GM19455 (cell line): ENCODE measurements at regions not wholly inside any gene's neighbourhood (a gene's known extent, or its start where the extent isn't known, plus 50 kb on each side); places are given as distances from the start of the nearest gene placed in this dataset.
A peak's percentile ranks its signal among the peaks of the same experiment; 100 is the strongest.

Experiments
- ATAC-seq: cut with Tn5 transposase; IDR thresholded peaks from one replicate; pipeline ENCODE4 v1.9.1; 2021; ENCODE audit not compliant: unreplicated experiment

DNA sequence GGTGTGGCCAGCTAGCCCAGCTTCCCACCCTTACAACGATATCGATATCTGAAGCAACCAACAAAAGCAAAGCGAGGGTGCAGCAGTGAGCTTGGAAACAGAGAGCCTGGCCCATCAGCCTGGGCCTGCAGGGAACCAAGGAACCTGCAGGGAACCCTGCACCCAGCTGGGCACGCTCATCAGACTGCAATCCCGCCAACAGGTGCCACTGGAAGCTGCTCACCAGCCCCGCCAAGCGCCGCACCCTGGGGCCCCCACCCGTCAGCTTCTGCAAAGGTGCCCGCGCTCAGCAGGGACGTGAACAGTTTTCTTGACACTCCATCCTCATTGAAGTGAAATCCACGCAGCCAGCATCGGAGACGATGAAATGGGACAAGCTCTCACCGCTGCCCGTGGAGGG is 250.7 kb downstream of the RBFOX3 start:
- no peak for ATAC-seq

DNA sequence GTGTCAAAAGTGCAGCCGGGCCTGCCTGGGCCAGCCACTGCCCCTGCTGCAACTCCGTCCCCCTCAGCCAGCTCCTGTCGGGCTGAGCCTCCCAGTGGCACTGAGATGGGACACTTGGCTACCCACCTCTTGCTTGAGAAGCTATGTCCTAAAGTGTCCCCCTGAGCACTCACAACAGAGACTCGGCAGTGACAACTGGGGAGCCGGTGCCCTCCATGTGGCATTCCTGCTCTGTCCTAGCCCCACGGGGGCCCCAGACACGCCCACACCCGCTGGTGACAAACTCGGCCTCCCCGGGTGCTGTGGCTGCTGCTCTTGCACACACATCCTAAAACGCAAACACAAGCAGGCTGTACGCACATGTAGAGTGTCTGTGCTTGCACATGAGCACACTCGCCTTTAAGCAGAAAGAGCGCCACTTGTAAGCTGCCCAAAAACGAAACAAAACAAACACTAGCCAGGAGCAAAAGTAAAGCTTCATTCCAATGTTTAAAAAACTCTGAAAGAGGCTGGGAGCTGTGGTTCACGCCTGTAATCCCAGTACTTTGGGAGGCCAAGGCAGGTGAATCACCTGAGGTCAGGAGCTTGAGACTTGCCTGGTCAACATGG is 253.9 kb downstream of the RBFOX3 start:
- ATAC-seq, result no peak

DNA sequence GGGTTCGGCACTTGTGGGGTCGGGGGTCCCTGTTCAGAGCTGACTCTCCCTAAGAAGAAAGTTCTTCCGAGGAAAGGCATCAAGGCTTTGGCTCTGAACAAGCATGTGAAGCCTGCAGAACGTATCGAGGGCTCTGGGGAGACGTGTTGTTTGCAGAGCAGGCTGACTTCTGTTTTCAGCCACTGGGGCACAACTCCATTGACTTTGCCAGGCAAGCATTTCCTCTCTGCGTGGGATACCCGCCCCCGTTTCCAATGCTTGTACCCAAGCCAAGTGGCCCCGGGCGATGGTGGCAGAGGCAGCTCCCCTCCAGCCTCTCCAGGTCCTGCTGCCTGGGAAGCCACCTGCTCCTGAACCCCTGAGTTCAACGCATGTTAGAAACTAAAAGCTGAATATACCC is 255.7 kb downstream of the RBFOX3 start:
- no peak for ATAC-seq

DNA sequence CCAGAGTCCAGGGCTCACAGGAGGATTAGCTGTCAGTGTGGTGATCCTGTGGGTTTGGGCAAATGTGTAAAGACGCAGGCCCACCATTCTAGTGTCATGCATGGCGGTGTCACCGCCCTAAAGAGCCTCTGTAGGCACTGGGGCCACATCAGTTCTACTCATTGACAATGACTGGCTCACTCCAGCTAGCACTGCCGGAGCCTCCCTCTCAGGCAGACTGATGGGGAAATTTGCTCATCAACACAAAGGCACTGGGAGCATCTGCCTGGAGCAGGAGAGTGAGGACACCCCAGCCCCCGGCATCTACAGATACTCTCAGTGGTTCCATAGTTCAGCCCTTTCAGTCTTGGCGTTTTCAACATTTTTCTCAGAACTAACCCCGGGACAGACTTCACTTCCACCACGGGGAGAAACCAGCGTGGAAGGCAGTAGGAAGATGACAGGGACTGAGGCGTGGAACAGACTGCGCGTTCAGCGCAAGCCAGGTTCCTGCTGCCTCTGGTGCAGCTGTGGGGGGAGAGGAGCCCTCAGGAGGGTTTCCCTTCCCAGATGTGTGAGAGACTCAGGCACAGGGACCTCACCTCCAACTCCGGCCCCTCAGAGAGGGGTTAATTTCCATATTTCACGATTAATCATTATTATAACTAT is 256.6 kb downstream of the RBFOX3 start:
- no peak for ATAC-seq

DNA sequence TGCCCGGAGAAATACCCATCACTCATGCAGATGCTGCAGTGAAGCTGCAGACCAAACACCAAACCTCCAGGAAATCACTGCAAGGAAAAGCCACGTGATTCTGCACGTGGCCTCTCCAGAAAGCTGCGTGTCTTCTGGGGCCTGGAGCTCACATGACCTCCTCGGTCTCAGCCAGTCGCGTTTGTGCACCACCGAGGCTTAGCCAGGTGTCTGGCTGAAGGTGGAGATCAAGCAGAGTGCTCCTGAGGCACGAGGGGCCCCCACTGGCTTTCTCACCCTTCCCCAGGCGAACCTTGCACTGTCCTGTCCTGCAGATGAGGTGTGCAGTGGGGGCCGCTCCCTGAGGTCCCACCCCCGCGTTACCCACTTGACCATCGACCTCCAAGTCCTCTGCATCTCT is 257.3 kb downstream of the RBFOX3 start:
- ATAC-seq, result no peak

DNA sequence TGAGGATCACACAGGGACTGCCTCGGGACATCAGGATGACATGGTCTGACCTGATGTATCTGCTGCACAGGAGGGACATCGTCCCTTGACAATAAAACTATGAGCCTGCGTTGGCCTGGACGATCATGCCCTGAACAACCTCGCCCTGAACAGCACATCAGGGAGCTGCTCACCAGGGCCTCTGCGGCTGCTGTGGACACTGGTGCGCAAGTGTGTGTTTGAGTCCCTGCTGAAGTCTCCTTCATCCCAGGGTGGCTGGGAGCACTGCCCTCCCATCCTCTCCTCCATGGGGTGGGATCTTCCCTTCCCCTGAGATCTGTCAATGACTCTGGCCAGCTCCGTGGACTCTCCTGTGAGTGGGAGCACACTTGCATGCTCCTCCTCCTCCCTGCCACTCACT is 257.8 kb downstream of the RBFOX3 start:
- no peak for ATAC-seq

DNA sequence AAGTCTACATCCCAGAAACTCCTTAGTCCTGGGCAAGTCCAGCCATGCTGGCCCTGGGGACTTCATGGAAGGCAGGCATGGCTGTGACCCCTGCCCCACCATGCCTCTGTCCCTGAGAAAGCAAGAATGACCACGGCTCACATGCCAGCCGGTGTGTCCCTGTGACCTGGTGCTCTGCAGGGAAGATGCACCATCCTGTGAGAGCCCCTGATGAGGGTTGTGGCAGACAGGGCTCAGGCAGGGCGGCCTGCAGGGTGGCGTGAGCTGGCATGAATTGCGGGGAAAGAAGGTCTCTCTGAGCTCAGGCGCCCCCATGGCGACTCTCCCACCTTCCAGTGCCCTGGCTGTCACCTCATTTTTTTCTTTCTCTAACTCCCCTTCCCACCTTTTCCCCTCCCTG is 260.3 kb downstream of the RBFOX3 start:
- ATAC-seq, result no peak

DNA sequence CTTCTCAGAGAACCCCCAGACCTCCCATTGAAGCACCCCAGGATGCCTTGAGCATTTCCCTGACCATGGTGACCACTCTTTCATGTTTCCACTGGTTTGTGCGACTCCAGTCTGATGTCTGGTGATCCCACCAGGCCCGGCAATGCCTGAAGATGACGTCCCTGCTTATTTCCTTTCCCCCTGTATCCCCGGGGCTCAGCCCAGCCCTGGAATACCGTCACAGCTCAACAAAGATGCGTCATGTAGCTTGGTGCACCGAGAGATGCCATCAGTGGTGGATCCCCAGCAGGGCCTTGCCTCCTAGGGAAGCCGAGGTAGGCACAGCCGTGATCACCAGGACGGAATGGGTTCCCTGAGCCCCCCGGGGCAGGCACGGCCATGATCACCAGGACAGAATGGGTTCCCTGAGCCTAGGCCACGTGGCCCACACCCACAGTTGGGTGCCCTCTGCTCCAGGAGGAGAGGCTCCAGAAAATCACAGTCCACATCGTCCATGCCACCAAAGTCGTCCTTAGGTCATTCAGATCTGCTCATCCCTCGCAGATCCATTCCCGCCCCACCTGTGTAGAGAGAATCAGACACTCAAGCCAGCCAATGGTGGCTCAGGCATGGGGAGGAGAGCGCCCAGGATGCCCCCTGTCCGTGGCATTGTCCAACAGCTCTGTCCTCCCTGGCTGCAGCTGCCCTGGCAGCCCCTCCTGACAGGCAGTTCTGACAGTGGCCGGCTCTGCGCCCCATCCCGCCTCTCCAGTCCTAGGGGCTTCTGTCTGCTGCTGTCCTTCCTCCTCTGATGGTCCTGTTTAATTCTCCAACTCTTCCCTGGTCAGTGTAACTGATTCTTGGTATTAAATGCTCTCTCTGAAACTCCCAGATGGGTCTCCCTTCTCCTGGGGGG is 261.1 kb downstream of the RBFOX3 start:
- no peak for ATAC-seq

DNA sequence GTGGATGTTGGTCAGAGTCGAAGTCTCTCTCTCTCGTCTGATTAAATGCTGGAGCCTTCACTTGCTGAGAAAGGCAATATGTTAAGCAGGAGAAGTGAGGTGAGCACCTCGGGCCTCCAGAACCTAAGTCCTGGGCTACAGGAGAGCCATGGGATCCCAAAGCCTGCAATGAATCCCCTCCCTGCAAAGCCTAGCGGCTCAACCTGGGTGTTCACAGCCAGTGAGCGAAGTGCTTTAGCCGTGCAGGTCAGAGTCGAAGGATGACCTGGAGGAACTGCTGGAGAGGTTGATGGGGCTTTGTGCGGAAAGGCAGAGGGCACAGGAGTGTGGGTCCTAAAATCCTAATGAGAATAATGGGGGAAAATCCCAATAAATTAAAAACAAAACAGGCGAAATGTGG is 267.8 kb downstream of the ENGASE start:
- no peak for ATAC-seq

DNA sequence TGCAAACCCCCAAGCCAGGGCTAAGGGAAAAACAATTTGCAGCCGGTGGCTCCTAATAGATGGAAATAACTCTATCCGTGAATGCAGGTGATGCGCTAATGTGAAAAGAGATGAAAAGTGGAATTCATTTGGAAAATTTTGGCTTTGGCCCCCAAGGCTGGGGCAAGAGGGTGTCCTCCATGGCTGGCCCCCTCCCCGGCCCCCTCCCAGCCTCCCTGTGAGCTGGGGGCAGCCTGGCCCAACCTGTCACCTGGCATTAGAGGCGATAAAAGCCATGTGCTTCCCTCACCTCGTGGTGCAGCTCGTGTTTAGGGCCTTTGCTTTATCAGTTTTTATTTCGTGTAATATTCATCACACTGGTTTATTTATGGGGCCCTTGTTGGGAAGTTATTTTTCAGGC is 267.2 kb downstream of the ENGASE start:
- ATAC-seq, result no peak

DNA sequence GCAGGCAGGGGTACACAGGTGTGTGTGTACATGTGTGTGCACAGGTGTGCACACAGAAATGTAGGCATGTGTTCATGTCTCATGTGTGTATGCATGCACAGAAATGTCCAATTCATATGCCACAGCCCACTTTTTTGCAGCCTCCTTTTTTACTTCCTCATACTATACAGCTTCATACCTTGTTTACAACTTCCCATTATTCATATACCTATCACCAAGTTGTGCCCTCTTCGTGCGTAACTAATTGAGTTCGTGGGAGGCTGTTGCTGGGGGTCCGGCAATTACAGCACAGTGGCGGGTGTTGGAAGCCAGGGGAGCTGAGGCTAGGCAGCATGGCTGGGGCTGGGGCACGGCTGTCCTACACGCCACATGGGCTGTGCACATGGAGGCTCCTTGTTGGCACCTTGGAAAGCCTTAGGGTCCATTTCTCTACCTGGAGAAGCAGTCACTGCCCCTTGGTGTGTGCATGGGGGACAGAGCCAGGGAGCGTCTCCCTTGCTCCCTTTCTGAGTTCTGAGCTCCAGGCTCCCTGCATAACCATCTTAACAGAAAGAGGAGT is 266.7 kb downstream of the ENGASE start:
- no peak for ATAC-seq

DNA sequence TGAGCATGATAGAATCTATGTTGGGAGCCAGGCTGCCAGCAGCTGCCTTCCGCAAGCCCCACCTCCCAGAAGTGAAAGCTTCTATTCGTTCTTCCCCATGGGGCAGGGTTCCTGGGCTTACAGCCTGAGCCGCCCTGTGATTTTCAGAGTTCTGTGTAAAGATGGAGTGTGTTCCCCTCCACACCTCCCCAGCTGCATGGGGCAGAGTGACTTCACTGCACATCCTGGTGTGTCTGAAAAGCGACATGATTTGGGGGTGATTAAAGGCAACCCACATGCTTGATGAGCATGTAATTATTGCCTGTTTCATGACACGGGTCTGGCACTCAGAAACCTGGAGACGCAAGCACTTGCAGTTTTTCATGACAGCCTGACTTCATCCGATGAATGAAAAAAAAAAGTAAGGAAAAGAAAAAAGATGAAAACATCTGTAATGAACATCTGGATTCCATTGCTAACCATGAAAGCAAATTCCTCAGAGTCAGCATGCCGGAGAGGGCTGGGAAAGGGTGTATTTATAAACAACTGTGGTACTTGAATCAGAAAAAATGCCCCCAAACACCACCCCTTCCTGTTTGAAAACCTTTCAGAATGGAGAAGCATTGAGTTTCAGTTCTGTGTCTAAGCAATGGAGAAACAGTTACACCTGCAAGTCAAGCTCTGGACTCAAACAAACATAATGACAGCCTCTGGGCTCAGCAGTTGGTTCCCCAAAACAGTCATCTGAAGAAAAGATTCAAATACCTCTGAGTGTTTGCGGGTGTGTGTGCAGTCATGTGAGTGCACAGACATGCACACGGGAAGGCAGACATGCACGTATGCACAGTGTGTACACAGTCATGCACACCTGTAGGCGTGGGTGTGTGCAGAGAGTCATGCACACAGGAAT is 266.0 kb downstream of the ENGASE start:
- ATAC-seq, result peak; percentile 78

DNA sequence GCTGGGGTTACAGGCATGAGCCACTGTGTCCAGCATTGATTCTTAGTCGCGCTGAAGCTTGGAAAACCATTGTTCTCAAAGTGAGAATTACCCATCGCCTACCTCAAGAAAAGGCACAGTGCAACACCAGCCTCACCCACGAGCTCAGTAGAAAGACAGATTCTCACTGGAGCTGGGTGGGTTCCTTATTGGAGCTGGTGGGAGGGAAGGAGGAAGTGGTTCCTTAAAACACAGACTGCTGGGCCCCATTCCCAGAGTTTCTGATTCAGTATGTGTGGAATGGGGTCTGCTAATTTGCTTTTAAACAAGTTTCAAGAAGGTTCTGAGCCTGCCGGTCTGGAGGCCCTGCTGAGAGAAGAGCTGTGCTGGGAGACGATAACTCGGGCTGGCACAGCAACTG is 264.7 kb downstream of the ENGASE start:
- no peak for ATAC-seq

DNA sequence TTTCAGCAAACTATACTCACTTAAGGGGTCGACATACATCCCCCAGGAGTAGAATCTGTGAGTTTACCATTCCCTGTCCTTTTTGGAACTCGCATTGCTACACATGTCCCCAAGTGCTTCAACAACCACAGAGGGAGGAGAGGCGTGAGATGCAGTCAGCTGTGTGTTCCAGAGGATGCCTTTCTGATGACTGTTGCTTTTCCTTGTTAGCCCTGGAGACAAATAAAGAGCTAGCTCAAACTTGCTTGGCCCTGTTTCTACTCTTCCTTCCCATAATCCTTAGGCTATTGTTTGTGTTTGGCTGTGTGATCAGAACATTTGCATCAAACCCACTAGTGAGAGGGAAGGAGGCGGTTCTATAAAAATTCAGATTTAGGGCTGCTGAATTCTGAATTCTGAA is 264.0 kb downstream of the ENGASE start:
- ATAC-seq, result no peak

DNA sequence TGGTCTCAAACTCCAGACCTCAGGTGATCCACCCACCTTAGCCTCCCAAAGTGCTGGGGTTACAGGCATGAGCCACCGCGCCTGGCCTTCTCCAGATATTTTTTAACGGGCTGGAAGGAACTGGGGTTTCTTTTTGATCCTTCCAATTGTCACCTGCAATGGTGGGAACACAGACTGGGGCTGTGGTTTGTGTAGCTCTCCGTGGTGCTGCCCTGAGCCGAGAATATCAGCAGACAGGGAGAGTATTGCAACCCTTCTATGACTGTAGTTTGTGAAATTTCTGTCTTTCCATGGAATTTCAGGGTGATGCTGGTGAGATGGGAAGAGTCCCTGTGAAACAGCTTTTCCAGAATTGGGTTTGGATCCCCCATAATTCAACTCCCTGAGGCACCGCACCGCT is 263.5 kb downstream of the ENGASE start:
- no peak for ATAC-seq

DNA sequence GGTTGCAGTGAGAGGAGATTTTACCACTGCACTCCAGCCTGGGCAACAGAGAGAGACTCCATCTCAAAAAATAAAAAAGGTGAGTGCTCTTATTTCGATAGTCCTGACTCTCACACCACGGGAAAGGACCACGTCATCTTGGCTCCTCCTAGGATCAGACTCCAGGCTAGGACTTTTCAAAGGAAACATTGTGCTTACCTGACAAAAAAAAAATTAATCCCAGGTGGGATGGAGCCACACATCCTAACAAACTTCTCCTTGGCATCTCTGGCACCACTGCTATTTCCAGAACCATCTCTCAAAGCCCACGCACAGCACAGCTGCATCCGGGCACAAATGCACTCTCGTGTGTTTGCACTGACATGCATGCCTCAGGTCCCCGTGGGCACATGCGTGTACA is 262.4 kb downstream of the ENGASE start:
- no peak for ATAC-seq

DNA sequence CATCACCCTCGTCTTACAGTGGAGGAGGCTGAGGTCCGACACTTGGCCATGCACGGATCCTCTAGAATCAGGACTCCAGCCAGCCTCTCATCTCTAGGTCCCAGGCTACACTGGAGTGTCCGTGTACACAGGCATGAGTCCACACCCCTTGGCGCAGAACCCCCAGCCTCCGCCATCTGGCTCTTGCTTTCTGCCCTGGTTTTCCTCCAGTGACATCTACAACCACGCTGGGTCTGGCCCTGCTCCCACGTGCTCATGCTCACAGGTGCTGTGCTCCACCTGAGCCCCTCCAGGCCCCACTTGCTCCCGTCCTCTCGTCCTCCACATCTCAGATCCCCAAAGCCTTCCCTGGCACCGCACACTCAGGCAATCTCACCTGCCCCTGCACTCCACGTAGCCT is 260.8 kb downstream of the ENGASE start:
- ATAC-seq, result no peak

DNA sequence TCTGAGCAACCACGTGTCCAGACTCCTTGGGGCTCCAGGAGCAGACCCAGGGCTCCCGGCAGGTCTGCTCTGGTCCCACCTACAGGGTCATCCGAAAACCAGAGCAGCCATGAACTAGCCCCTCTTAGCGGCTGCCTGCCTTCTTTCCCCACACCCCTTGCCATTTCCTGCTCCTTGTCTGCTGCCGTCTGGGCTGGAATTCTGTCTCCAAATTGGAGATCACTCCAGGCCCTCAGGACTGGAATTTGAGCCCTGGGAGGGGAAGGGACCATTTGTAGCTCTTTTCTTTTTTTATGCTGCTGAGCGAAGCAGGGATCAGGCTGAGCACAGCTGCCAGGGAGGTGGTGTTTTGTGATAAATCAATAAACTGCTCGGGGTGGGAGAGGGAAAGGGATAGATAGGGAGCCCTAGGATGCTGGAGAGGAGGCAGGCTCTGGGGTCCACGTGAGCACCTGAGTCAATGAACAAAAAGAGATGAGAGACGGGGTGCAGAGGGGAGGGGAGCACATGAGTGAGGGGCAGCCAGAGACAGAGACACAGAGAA is 257.5 kb downstream of the ENGASE start:
- no peak for ATAC-seq

DNA sequence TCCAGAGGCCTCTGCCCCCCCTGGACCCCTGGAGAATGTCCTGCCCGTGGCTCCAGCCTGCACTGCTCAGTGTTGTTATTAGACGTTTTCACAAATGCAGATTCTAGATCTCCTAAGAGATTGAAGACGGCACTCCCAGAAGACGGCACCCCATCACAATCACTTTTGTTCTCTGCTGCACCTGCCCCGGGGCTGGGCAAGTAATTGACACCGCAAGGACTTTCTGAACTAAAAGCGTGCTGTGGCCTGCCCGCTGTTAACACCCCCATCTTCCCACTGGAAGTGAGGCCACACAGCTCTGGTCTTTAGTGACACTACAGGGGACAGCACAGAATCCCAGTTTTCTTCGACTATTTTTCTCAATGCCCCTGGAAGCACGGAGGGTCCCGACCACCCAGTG is 256.9 kb downstream of the ENGASE start:
- ATAC-seq, result no peak

DNA sequence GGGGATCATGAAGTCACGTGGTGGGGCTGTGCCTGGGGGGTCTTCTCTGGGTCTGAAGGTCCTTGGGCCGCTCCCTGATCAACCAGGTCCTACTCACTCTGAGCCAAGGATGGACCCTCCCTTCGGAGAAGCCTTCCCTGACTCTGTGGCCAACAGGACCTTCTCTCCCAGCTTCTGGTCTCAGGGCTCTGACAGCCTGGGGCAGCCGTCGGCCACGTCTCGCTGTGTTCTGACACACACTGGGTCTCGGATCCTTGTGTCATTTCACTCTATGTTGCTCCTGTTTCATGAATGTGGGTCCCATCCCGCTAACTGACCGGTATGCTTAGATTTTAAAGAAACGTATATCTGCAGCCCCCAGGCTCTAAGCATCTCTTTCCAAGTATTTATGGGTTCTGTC is 256.1 kb downstream of the ENGASE start:
- no peak for ATAC-seq

DNA sequence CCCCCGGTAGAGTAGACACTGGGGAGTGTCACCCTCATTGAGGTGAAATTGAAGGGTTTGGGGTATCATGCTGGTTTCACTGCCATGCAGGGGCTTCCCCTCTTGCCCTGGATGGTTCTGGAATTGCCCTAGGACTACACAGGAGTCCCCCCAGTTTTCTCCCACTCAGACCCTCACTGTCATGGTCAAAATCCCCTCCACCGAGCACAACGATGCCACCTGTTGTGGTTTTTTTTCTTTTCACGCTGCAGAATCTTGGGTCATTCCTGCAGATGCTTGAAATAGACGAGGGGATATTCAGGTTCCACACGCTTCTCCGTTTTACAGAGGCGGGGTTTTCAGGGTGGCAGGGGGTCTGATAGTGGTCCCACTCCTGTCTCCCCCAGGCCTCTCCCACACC is 255.6 kb downstream of the ENGASE start:
- no peak for ATAC-seq
